HG02759 (cell line): ENCODE measurements at regions not wholly inside any gene's neighbourhood (a gene's known extent, or its start where the extent isn't known, plus 50 kb on each side); places are given as distances from the start of the nearest gene placed in this dataset.
A peak's percentile ranks its signal among the peaks of the same experiment; 100 is the strongest.
"Not testable (repeated sequence)": the region's sequence is repeated elsewhere in the genome, so short reads cannot be mapped to it uniquely, and the experiment has no call there.

Source experiments
- ATAC-seq: cut with Tn5 transposase; IDR thresholded peaks from one replicate; pipeline ENCODE4 v1.9.1; 2021; ENCODE audit warnings: mild to moderate bottlenecking, moderate library complexity; ENCODE audit not compliant: unreplicated experiment

- not testable (repeated sequence) for ATAC-seq
Measured at GRCh38 chr13:97774391-97775100, 178.9 kb upstream of the IPO5 start.

DNA sequence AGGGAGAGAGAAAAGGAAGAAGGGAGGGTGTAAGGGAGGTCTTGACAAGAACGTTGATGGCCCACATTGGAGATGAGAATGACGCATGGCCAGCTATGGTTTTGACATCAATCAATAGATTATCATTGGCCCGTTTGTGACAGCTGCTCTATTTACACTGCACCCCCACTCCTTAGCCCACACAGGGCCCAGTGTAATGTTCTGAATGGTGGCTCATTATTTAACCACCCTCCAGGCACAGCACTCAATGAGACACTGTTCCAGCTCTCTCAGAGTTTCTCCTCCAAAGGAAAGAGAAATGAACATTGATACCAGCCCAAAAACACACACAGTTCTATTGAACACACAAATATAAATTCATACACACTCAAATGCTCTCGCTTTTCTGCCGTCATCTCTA lies 173.0 kb upstream of the IPO5 start:
- ATAC-seq = no peak

DNA sequence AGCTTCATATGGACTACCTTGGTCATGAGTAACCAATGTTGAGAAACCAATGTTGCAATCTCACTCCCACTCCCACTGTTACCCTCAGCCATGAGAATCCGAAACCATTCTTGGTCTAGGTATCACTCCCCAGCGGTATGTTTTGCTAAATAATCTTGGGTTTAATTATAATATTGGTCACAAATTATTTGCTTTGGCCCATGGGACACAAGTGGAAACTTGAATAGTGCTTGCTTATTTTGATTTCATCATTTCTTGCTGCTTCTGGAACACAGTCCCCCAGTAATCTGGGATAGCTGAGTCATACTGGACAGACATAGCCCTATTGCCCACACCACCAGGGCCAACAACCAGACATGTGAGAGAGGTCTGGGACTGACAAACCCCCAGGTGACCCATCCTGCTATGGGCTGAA lies 171.6 kb upstream of the IPO5 start:
- ATAC-seq = no peak

DNA sequence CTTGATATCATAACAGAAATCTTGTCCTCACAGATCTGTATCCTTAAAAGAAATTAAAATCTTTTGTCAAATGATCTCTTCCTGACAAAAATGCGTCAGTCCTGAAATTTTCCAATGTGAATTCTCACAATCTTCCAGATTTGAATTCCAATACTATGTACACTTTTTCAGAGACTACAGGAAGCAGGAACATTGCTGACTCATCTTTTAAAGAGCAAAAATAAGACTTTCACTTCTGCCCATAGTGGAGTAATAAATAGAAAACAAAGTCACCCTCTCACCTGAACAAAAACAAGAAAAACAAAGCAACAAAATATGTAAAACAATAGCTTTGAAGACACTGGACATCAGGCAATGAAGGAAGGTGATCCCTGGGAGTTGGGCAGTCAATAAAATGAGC lies 167.0 kb upstream of the IPO5 start:
- ATAC-seq = no peak

GRCh38 chr13:97797553-97797952 lies 155.9 kb upstream of the IPO5 start:
- no peak for ATAC-seq

- no peak for ATAC-seq
Measured at GRCh38 chr13:97798171-97798821, 155.2 kb upstream of the IPO5 start.

GRCh38 chr13:97798836-97799235 lies 154.6 kb upstream of the IPO5 start:
- no peak for ATAC-seq

DNA sequence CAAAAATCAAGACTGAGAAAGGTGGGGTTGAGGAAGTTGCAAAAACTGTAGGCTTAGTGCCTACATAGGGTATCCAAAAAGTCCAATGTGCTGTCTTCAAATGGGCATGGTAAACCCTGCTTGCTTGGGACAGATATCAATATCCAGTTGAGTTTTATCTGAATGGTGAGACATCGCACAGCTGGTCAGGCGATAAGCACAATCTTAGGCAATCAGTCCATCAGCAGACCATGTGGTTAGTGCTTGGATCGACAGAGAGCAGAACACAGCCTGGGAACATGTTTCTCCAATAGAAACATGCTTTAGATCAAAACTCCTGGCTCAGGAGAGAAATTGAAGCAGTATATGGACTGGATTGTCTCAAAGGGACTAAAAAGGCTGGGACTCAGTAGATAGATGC lies 151.3 kb upstream of the IPO5 start:
- no peak for ATAC-seq

- ATAC-seq = no peak
Measured at GRCh38 chr13:97809576-97809975, 143.9 kb upstream of the IPO5 start.

DNA sequence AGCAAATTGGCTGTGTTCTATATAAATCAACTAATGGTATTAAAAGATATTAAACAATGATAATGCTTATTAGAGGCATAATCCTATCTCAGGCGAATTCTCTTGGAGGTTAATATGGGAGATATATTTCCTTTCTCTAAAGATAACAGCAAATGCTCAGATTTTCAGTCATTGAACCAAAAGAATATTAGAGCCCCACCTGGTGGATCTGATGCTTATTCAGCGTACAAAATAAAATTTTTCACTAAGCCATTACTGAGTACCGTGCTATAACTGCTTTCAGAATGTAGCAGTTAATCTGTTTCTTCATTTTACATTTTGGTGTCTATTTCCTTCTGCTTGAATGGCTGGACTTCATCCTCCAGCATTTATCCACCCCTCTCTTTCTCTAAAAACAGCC lies 143.3 kb upstream of the IPO5 start:
- ATAC-seq = no peak

DNA sequence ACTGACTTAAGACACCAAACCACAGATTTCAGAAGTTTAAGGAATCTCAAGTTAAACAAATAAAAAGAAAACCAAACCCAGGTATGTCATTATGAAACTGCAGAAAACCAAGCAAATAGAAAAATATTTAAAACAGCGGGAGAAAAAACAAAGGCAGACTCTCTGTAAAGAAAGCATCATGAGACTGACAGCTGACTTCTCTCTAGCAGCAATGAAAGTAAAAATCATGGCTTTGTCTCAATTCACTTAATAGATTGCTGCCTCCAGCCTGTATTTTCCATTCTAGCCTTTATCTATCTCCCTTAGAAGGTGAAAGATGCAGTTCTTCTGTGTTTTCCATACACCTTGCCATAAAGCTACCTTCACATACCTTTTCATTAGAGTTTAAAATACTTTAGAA lies 131.1 kb upstream of the IPO5 start:
- ATAC-seq = no peak

DNA sequence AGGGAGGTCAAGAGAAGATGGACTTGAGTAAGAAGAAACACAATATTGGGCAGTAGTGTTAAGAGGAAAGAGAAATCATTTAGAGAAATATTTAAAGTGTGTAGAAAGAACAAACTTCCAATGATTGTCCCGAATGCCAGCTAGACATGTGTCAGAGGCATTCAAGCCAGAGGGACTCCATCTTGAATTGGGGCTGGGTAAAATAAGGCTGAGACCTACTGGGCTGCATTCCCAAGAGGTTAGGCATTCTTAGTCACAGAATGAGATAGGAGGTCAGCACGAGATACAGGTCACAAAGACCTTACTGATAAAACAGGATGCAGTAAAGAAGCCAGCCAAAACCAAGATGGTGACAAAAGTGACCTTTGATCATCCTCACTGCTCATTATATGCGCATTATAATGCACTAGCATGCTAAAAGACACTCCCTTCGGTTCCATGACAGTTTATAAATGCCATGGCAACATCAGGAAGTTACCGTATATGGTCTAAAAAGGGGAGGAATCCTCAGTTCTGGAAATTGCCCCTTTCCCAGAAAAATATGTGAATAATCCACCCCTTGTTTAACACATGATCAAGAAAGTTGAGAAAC lies 127.0 kb upstream of the IPO5 start:
- ATAC-seq = no peak

- no peak for ATAC-seq
Measured at GRCh38 chr13:97834250-97834649, 119.2 kb upstream of the IPO5 start.

GRCh38 chr13:97843189-97843588 lies 110.3 kb upstream of the IPO5 start:
- no peak for ATAC-seq

- no peak for ATAC-seq
Measured at GRCh38 chr13:97844151-97844550, 109.3 kb upstream of the IPO5 start.

GRCh38 chr13:97848886-97849285 lies 104.6 kb upstream of the IPO5 start:
- ATAC-seq = no peak

- peak; percentile 82 for ATAC-seq
Measured at GRCh38 chr13:97849305-97849704, 104.2 kb upstream of the IPO5 start.

DNA sequence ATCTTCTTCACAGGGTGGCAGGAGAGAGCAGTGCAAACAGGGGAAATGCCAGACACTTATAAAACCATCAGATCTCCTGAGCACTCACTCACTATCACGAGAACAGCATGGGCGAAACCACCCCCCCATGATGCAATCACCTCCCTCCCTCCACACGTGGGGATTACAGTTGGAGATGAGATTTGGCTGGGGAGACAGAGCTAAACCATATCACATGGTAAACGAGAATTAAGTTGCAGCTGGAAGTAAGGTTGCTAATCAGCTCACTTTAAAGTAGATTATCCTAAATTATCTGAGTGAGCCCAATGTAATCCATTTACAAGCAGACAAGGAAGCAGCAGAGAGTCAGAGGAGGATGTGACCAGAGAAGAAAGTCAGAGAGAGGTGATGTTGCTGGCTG lies 102.2 kb upstream of the IPO5 start:
- no peak for ATAC-seq

- ATAC-seq = no peak
Measured at GRCh38 chr13:97852181-97852874, 101.1 kb upstream of the IPO5 start.

DNA sequence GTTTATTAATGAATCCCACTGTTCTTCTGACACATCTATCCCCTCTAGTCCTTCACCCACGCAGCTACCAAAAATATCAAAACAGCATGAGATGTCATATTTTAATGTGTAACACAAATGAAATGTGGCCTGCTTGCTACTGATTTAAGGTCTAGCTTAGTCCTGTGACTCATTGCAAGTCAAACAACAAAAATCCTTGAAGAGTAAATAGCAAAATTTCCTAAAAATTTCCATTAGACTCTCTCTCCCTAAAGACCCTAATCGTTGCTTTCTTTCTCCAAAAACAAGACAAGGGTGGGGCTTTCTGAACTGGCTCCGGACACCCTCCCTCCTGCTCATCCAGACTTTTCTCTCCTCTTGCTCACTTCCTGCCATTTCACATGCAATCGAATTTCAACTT lies 99.9 kb upstream of the IPO5 start:
- no peak for ATAC-seq

- no peak for ATAC-seq
Measured at GRCh38 chr13:97855570-97856303, 97.7 kb upstream of the IPO5 start.
